ENCODE measurements at regions not wholly inside any gene's neighbourhood (a gene's known extent, or its start where the extent isn't known, plus 50 kb on each side); places are given as distances from the start of the nearest gene placed in this dataset.

GRCh38 chr2:81644189-81644588 lies 1339.6 kb upstream of the LRRTM1 start:
- Histone ChIP-seq H3K27ac (ENCODE audit: control insufficient read depth, insufficient read depth) (no peak overlapping the region), H3K9ac (ENCODE audit: control insufficient read depth, insufficient read depth, low read length) (no peak overlapping the region), H3K79me2 (ENCODE audit: control insufficient read depth, insufficient read depth, low read length) (no peaks in the 10 kb centered on the region), H3K4me3 (no peak overlapping the region), H3K27me3 (replicated peaks in 1 of 2; ENCODE audit: control insufficient read depth in 2 of 2, insufficient read depth in 2 of 2, low read length in 1 of 2) (no peaks in the 10 kb centered on the region), H3K9me3 (replicated peaks; ENCODE audit: control insufficient read depth, insufficient read depth, low read length) (no peaks in the 10 kb centered on the region), H2AFZ (ENCODE audit: control insufficient read depth, low read depth, low read length) (no peak overlapping the region), H3K4me1 (ENCODE audit: control insufficient read depth, insufficient read depth, low read length) (no peaks in the 10 kb centered on the region), H4K20me1 (ENCODE audit: control insufficient read depth, insufficient read depth) (no peaks in the 10 kb centered on the region), H3K4me2 (ENCODE audit: control insufficient read depth, insufficient read depth) (no peak overlapping the region), H3K36me3 (ENCODE audit: control insufficient read depth in 2 of 2, insufficient read depth in 2 of 2, low read length in 1 of 2) (no peaks in the 10 kb centered on the region)
- WGBS (ENCODE audit: insufficient coverage, insufficient replicate concordance, low lambda C conversion rate, missing lambda C conversion rate) = 0% methylated on average over 1 of the region's 1 CpG
- in situ Hi-C loops (cut with MboI) (no loop called here), intact Hi-C loops (cut with micrococcal nuclease; ENCODE audit: unreplicated experiment) (loop anchor here (2.0 kb wide), 1 partner anchor 115 kb away; no protein-coding TSS in a partner anchor)
- no peak for TF ChIP-seq IRF4 (IDR thresholded peaks at IDR 0.05; ENCODE audit: low read depth, low read length)
- BruUV-seq (replicated peaks) = no TSS peak
- DNase-seq (ENCODE audit: low read depth, low spot score) (no peak), ATAC-seq (no peak), FAIRE-seq (no peak)
- ChIA-PET CTCF (no interaction called here), SMC1A (ENCODE audit: uncharacterized antibody, unreplicated experiment) (no interaction called here), POLR2A (no interaction called here), RAD21 (ENCODE audit: unreplicated experiment) (no interaction called here)

DNA sequence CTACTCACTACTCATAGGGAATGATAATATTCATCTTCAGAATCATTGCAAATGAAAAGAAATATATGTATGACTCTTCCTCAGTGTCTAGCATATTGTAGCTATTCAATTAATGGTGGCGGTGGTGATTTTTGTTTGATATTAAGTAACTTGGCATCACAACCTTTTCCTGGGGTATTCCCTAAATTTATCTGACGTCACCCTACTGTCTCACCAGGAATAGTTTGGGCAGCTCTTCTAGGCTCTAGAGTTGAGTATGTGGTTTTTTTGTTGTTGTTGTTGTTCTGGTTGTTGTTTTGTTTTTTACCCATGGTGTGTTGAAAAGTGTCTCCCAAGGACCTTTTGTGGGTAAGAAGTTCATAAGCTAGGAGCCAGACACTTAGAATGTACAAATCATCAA lies 1320.3 kb upstream of the LRRTM1 start:
- no peak for DNase-seq (ENCODE audit: low read depth, low spot score)
- ChIA-PET SMC1A (ENCODE audit: uncharacterized antibody, unreplicated experiment) (interaction anchor here (1.2 kb wide), 1 partner anchor 25 kb away, joined by 4 read pairs; no protein-coding TSS in a partner anchor), RAD21 (ENCODE audit: unreplicated experiment) (no interaction called here), CTCF (interaction anchor here (1.4 to 1.7 kb wide), 2 partner anchors 12 to 34 kb away, joined by 3 read pairs; no protein-coding TSS in a partner anchor), POLR2A (no interaction called here)
- intact Hi-C loops (cut with micrococcal nuclease; ENCODE audit: unreplicated experiment) = no loop called here
- Histone ChIP-seq H3K27me3 (replicated peaks in 1 of 2; ENCODE audit: control insufficient read depth in 2 of 2, insufficient read depth in 2 of 2, low read length in 1 of 2) (no peaks in the 10 kb centered on the region), H3K9me3 (replicated peaks; ENCODE audit: control insufficient read depth, insufficient read depth, low read length) (no peaks in the 10 kb centered on the region), H3K4me1 (ENCODE audit: control insufficient read depth, insufficient read depth, low read length) (no peaks in the 10 kb centered on the region), H3K4me3 (no peak overlapping the region), H3K9ac (ENCODE audit: control insufficient read depth, insufficient read depth, low read length) (no peak overlapping the region), H3K4me2 (ENCODE audit: control insufficient read depth, insufficient read depth) (no peak overlapping the region), H3K27ac (ENCODE audit: control insufficient read depth, insufficient read depth) (no peak overlapping the region), H4K20me1 (ENCODE audit: control insufficient read depth, insufficient read depth) (no peaks in the 10 kb centered on the region), H3K79me2 (ENCODE audit: control insufficient read depth, insufficient read depth, low read length) (no peaks in the 10 kb centered on the region), H2AFZ (ENCODE audit: control insufficient read depth, low read depth, low read length) (no peak overlapping the region), H3K36me3 (ENCODE audit: control insufficient read depth in 2 of 2, insufficient read depth in 2 of 2, low read length in 1 of 2) (no peaks in the 10 kb centered on the region)
- no TSS peak for BruUV-seq (replicated peaks)
- FAIRE-seq = no peak
- 29% methylated on average over 2 of the region's 2 CpGs for WGBS (ENCODE audit: insufficient coverage, insufficient replicate concordance, low lambda C conversion rate, missing lambda C conversion rate)
- ATAC-seq = no peak
- in situ Hi-C loops (cut with MboI) = no loop called here
- TF ChIP-seq ZNF207 (IDR thresholded peaks at IDR 0.05; ENCODE audit: borderline replicate concordance) (no peak), MTA3 (IDR thresholded peaks at IDR 0.05; ENCODE audit: borderline replicate concordance, low read length) (no peak), ZNF687 (IDR thresholded peaks at IDR 0.05) (no peak), REST (IDR thresholded peaks at IDR 0.05; ENCODE audit: low read depth, low read length) (no peak)
- TF ChIP-seq, protein P1, sequence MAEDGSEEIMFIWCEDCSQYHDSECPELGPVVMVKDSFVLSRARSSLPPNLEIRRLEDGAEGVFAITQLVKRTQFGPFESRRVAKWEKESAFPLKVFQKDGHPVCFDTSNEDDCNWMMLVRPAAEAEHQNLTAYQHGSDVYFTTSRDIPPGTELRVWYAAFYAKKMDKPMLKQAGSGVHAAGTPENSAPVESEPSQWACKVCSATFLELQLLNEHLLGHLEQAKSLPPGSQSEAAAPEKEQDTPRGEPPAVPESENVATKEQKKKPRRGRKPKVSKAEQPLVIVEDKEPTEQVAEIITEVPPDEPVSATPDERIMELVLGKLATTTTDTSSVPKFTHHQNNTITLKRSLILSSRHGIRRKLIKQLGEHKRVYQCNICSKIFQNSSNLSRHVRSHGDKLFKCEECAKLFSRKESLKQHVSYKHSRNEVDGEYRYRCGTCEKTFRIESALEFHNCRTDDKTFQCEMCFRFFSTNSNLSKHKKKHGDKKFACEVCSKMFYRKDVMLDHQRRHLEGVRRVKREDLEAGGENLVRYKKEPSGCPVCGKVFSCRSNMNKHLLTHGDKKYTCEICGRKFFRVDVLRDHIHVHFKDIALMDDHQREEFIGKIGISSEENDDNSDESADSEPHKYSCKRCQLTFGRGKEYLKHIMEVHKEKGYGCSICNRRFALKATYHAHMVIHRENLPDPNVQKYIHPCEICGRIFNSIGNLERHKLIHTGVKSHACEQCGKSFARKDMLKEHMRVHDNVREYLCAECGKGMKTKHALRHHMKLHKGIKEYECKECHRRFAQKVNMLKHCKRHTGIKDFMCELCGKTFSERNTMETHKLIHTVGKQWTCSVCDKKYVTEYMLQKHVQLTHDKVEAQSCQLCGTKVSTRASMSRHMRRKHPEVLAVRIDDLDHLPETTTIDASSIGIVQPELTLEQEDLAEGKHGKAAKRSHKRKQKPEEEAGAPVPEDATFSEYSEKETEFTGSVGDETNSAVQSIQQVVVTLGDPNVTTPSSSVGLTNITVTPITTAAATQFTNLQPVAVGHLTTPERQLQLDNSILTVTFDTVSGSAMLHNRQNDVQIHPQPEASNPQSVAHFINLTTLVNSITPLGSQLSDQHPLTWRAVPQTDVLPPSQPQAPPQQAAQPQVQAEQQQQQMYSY (CRISPR knock-in tag; IDR thresholded peaks at IDR 0.05) = no peak
